GM12891 (cell line): ENCODE measurements at regions not wholly inside any gene's neighbourhood (a gene's known extent, or its start where the extent isn't known, plus 50 kb on each side); places are given as distances from the start of the nearest gene placed in this dataset.

Source experiments
- POLR2A ChIP-seq: IDR thresholded peaks from 2 replicates; pipeline ENCODE4 v1.6.1; 2011; ENCODE audit warnings: low read depth, low read length, control low read depth
- SPI1 ChIP-seq: IDR thresholded peaks from 2 replicates; pipeline ENCODE4 v1.6.1; 2011; ENCODE audit warnings: low read depth, low read length, control low read depth
- TAF1 ChIP-seq: IDR thresholded peaks from 2 replicates; pipeline ENCODE4 v1.6.1; 2011; ENCODE audit warnings: low read depth, low read length, control low read depth

DNA sequence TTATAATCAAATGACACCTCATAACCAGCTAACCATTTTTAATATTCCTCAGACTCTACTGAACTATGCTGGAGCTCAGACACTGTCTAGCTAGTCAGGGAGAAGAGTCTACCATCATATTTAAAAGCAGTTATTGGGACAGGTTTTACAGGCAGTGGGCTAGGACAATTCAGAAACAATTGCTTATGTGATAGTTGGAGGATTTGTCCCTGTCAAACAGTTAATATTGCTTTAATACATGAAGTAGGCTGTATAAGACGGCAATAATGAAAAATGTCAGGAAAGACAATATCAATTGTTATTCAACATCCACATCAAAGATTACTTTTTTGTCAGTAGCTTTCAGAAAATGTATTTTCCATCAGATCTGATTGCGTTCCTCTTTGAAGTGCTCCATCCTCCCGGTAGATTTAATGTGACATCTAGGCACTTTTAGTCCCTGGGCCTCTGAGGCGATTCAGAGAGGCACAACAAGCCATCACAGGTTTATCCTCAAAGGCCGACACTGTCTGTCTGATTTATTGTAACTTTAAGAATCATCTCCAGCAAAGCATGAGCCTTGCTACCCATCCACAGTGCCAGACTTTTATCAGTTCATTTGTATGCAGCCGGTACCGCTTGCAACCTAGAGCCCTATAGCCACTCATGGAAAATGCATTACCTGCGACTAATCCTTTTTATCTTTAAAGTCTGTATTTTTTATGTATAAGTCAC, 152.2 kb downstream of the PSAT1 start:
- TF ChIP-seq POLR2A, result no peak
- TF ChIP-seq TAF1, result no peak
- TF ChIP-seq SPI1, result no peak
